GM23248 (cell line): ENCODE measurements at regions not wholly inside any gene's neighbourhood (a gene's known extent, or its start where the extent isn't known, plus 50 kb on each side); places are given as distances from the start of the nearest gene placed in this dataset.

ENCODE experiments used
- EZH2 ChIP-seq: fragments of 200-600 bp; sonication (generic); IDR thresholded peaks from 2 replicates; pipeline ENCODE4 v1.6.1; 2018; ENCODE audit warnings: antibody characterized with exemption, mild to moderate bottlenecking; ENCODE audit not compliant: insufficient read depth, poor library complexity, severe bottlenecking
- EZH2phosphoT487 ChIP-seq: fragments of 200-600 bp; sonication (generic); IDR thresholded peaks from 2 replicates; pipeline ENCODE4 v1.6.1; 2018; ENCODE audit warnings: antibody characterized with exemption, moderate library complexity, mild to moderate bottlenecking, low read depth; ENCODE audit not compliant: insufficient read depth

- no peak for TF ChIP-seq EZH2
- no peak for TF ChIP-seq EZH2phosphoT487
These were observed 253.4 kb upstream of the DDHD1 start for GRCh38 chr14:53406519-53406918.
